GM12873 (cell line): ENCODE measurements at regions not wholly inside any gene's neighbourhood (a gene's known extent, or its start where the extent isn't known, plus 50 kb on each side); places are given as distances from the start of the nearest gene placed in this dataset.

Source experiments
- TF ChIP-seq, protein P1 (sequence below): IDR thresholded peaks from 2 replicates; pipeline ENCODE4 v1.5.1; 2012; ENCODE audit warnings: low read depth, mild to moderate bottlenecking, moderate library complexity, low read length, control low read depth; ENCODE audit not compliant: insufficient read depth; ENCODE audit errors: missing control alignments

DNA sequence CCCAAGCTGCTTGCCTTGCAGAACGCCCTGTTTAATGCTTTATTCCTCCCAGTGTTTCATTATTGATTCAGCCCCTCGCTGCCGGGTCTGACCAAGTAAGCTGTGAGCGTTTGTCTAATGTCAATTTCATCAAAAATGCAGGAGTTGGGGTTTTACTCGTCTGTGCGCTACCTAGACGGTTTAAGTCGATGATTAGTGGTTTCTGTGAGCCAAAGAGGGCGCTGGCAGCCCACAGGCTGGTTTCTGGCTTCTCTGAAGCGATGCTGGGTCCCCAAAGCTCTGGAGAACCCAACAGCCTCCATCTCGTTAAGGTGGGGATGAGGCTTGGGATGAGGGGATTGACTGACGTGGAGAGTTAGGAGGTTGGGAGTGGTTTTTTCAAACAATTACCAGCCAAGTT is 102.9 kb downstream of the SYF2 start:
- TF ChIP-seq, protein P1, sequence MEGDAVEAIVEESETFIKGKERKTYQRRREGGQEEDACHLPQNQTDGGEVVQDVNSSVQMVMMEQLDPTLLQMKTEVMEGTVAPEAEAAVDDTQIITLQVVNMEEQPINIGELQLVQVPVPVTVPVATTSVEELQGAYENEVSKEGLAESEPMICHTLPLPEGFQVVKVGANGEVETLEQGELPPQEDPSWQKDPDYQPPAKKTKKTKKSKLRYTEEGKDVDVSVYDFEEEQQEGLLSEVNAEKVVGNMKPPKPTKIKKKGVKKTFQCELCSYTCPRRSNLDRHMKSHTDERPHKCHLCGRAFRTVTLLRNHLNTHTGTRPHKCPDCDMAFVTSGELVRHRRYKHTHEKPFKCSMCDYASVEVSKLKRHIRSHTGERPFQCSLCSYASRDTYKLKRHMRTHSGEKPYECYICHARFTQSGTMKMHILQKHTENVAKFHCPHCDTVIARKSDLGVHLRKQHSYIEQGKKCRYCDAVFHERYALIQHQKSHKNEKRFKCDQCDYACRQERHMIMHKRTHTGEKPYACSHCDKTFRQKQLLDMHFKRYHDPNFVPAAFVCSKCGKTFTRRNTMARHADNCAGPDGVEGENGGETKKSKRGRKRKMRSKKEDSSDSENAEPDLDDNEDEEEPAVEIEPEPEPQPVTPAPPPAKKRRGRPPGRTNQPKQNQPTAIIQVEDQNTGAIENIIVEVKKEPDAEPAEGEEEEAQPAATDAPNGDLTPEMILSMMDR = no peak

DNA sequence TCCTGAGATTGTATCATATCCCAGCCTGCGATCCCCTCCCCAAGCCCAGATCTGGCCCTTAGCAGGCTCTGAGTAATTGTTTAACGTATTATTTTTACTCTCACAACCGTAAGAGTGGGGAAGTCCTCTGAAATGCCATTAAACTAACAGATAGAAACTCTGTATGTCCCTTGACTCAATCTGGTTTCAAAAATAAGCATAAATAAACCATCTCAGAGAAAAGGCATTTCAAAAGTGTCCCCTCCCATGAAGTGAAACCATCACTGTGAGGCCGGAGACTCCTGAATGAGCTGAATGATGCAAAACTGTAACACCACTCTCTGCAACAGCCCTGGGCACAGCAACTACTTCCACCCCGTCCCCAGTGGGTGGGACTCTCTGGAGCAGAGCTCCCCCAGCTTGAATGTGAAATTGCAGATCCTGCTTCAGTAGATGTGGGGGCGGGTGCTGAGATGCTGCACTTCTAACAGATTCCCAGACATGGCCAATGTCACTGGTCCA is 104.1 kb downstream of the SYF2 start:
- TF ChIP-seq, protein P1 = no peak

GRCh38 chr1:25126562-25126961 is 105.7 kb downstream of the SYF2 start:
- TF ChIP-seq, protein P1 = no peak

GRCh38 chr1:25123551-25123950 is 108.8 kb downstream of the SYF2 start:
- TF ChIP-seq, protein P1 = no peak

DNA sequence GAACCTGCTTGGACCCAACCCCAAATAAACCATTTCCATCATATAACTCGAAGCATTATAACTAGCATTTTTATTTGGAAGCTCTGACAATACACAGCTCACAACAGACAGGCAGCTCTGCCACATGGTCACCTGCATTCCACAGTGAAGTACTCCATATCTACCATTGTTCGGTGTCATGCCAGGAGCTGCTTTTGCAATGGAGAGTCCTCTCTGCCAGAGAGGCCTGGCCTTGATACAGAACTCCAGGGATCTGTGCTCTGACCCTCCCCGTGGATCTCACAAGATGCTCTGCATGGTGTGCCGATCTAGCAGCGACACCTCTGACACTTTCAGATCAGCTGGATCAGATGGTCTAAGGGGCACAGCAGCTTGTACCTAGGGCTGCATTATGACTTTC is 109.6 kb downstream of the SYF2 start:
- TF ChIP-seq, protein P1 = no peak

GRCh38 chr1:25120281-25120680 is 112.0 kb downstream of the SYF2 start:
- TF ChIP-seq, protein P1 = no peak

GRCh38 chr1:25118546-25118945 is 113.8 kb downstream of the SYF2 start:
- TF ChIP-seq, protein P1 = no peak
